SK-N-SH treated with all-trans-retinoic acid at 6 μM for 48 hours (cell line): ENCODE measurements at regions not wholly inside any gene's neighbourhood (a gene's known extent, or its start where the extent isn't known, plus 50 kb on each side); places are given as distances from the start of the nearest gene placed in this dataset.
"Not testable (repeated sequence)": the region's sequence is repeated elsewhere in the genome, so short reads cannot be mapped to it uniquely, and the experiment has no call there.

Experiments used
- ATAC-seq: fragments of 200-7000 bp; cut with Tn5 transposase; 3 replicates; pipeline ENCODE4 v1.9.1; 2020; ENCODE audit warnings: mild to moderate bottlenecking, moderate library complexity
- ARNTL ChIP-seq: fragments of 450-650 bp; formaldehyde crosslinking; IDR thresholded peaks from 2 replicates; pipeline ENCODE4 v1.5.0; 2020; ENCODE audit warnings: low read depth, mild to moderate bottlenecking, moderate library complexity, borderline replicate concordance
- BACH2 ChIP-seq: fragments of 250-450 bp; sonication (Bioruptor Pico); IDR thresholded peaks from 2 replicates; pipeline ENCODE4 v1.9.0; 2021; ENCODE audit warnings: mild to moderate bottlenecking, borderline replicate concordance
- CREB5 ChIP-seq: fragments of 250-450 bp; sonication (Bioruptor Pico); IDR thresholded peaks from 2 replicates; pipeline ENCODE4 v1.5.1; 2020; ENCODE audit warnings: low read depth, mild to moderate bottlenecking, moderate library complexity
- CSDC2 ChIP-seq: fragments of 250-450 bp; sonication (Bioruptor Pico); IDR thresholded peaks from 2 replicates; pipeline ENCODE4 v1.5.0; 2020; ENCODE audit warnings: mild to moderate bottlenecking, moderate library complexity
- CSRNP3 ChIP-seq: fragments of 250-450 bp; sonication (Bioruptor Pico); IDR thresholded peaks from 2 replicates; pipeline ENCODE4 v1.5.1; 2021; ENCODE audit warnings: mild to moderate bottlenecking, moderate library complexity
- ESRRG ChIP-seq: fragments of 250-450 bp; sonication (Bioruptor Pico); IDR thresholded peaks from 2 replicates; pipeline ENCODE4 v1.6.1; 2021; ENCODE audit warnings: mild to moderate bottlenecking
- GLIS3 ChIP-seq: fragments of 250-450 bp; sonication (Bioruptor Pico); IDR thresholded peaks from 2 replicates; pipeline ENCODE4 v1.5.0; 2020; ENCODE audit warnings: mild to moderate bottlenecking, moderate library complexity
- OSR1 ChIP-seq: fragments of 250-450 bp; sonication (Bioruptor Pico); IDR thresholded peaks from 2 replicates; pipeline ENCODE4 v1.8.0; 2022; ENCODE audit warnings: moderate library complexity, mild to moderate bottlenecking, inconsistent platforms
- PATZ1 ChIP-seq: fragments of 250-450 bp; sonication (Bioruptor Pico); IDR thresholded peaks from 2 replicates; pipeline ENCODE4 v1.8.0; 2020; ENCODE audit warnings: mild to moderate bottlenecking, moderate library complexity, borderline replicate concordance
- PPARA ChIP-seq: fragments of 250-450 bp; sonication (Bioruptor Pico); IDR thresholded peaks from 2 replicates; pipeline ENCODE4 v1.5.0; 2020; ENCODE audit warnings: mild to moderate bottlenecking, borderline replicate concordance
- RARB ChIP-seq: fragments of 250-450 bp; sonication (Bioruptor Pico); IDR thresholded peaks from 2 replicates; pipeline ENCODE4 v1.8.0; 2021; ENCODE audit warnings: mild to moderate bottlenecking, moderate library complexity
- SNAI2 ChIP-seq: fragments of 250-450 bp; sonication (Bioruptor Pico); IDR thresholded peaks from 2 replicates; pipeline ENCODE4 v1.5.0; 2020; ENCODE audit warnings: mild to moderate bottlenecking, moderate library complexity
- TCF4 ChIP-seq: fragments of 250-450 bp; sonication (Bioruptor Pico); IDR thresholded peaks from 2 replicates; pipeline ENCODE4 v1.8.0; 2021; ENCODE audit warnings: mild to moderate bottlenecking, moderate library complexity, borderline replicate concordance
- TOX ChIP-seq: fragments of 250-450 bp; sonication (Bioruptor Pico); IDR thresholded peaks from 2 replicates; pipeline ENCODE4 v1.8.0; 2021; ENCODE audit warnings: mild to moderate bottlenecking, moderate library complexity, borderline replicate concordance
- TSHZ2 ChIP-seq: fragments of 250-450 bp; sonication (Bioruptor Pico); IDR thresholded peaks from 2 replicates; pipeline ENCODE4 v1.5.0; 2020; ENCODE audit warnings: mild to moderate bottlenecking, moderate library complexity
- ZC3H10 ChIP-seq: fragments of 250-450 bp; sonication (Bioruptor Pico); IDR thresholded peaks from 2 replicates; pipeline ENCODE4 v1.5.1; 2021; ENCODE audit warnings: mild to moderate bottlenecking, moderate library complexity
- ZFP3 ChIP-seq: fragments of 250-450 bp; sonication (Bioruptor Pico); IDR thresholded peaks from 2 replicates; pipeline ENCODE4 v1.5.0; 2020; ENCODE audit warnings: mild to moderate bottlenecking, moderate library complexity
- ZFP30 ChIP-seq: fragments of 450-650 bp; formaldehyde crosslinking; IDR thresholded peaks from 2 replicates; pipeline ENCODE4 v1.5.0; 2022; ENCODE audit warnings: mild to moderate bottlenecking, moderate library complexity
- ZNF565 ChIP-seq: fragments of 450-650 bp; formaldehyde crosslinking; conservative IDR thresholded peaks from 2 replicates; pipeline ENCODE4 v1.5.0; 2020; ENCODE audit warnings: low read depth, mild to moderate bottlenecking, moderate library complexity
- ZNF70 ChIP-seq: fragments of 450-650 bp; formaldehyde crosslinking; IDR thresholded peaks from 2 replicates; pipeline ENCODE4 v1.5.0; 2020; ENCODE audit warnings: mild to moderate bottlenecking, moderate library complexity
- ZNF8 ChIP-seq: fragments of 450-650 bp; formaldehyde crosslinking; IDR thresholded peaks from 2 replicates; pipeline ENCODE4 v1.5.0; 2020; ENCODE audit warnings: mild to moderate bottlenecking, moderate library complexity

GRCh38 chr18:11487390-11487789, 122.0 kb upstream of the SLC35G4 start:
- no peak for ATAC-seq
- TF ChIP-seq ZNF70 (no peak), BACH2 (CRISPR knock-in tag) (no peak), TCF4 (CRISPR knock-in tag) (no peak), CREB5 (CRISPR knock-in tag) (no peak), PPARA (CRISPR knock-in tag) (no peak), ZC3H10 (no peak), TOX (CRISPR knock-in tag) (no peak), TSHZ2 (no peak), ARNTL (no peak), PATZ1 (CRISPR knock-in tag) (no peak), CSRNP3 (CRISPR knock-in tag) (no peak), GLIS3 (CRISPR knock-in tag) (no peak), OSR1 (no peak), CSDC2 (no peak), ZFP30 (no peak)
- TF ChIP-seq, all 23 proteins: peak for 0

- TF ChIP-seq CSDC2, result no peak
- ATAC-seq, result no peak
Measured at GRCh38 chr18:11482271-11482670, 127.1 kb upstream of the SLC35G4 start.

GRCh38 chr18:11480692-11481091, 128.7 kb upstream of the SLC35G4 start:
- no peak for TF ChIP-seq ZNF565 (CRISPR knock-in tag)
- TF ChIP-seq, all 23 proteins: peak for 0
- no peak for ATAC-seq

GRCh38 chr18:11479031-11479430, 130.4 kb upstream of the SLC35G4 start:
- ATAC-seq, result not testable (repeated sequence)

- ATAC-seq, result no peak
- TF ChIP-seq ZC3H10 (no peak), SNAI2 (no peak), CREB5 (CRISPR knock-in tag) (no peak), BACH2 (CRISPR knock-in tag) (no peak), ZFP3 (CRISPR knock-in tag) (no peak), TOX (CRISPR knock-in tag) (no peak), PPARA (CRISPR knock-in tag) (no peak), TSHZ2 (no peak), RARB (no peak), ESRRG (no peak), PATZ1 (CRISPR knock-in tag) (no peak), ZNF8 (no peak)
Measured at GRCh38 chr18:11470941-11471340, 138.5 kb upstream of the SLC35G4 start.
